K562 (cell line): ENCODE measurements at regions not wholly inside any gene's neighbourhood (a gene's known extent, or its start where the extent isn't known, plus 50 kb on each side); places are given as distances from the start of the nearest gene placed in this dataset.

Experiments
- E2F8 ChIP-seq: fragments of 450-650 bp; IDR thresholded peaks from 2 replicates; pipeline ENCODE4 v1.7.1; 2018; ENCODE audit warnings: mild to moderate bottlenecking, low read depth; ENCODE audit not compliant: partially characterized antibody
- NELFE ChIP-seq: IDR thresholded peaks from 2 replicates; pipeline ENCODE4 v1.6.1; 2011; ENCODE audit warnings: mild to moderate bottlenecking; ENCODE audit not compliant: insufficient read depth, insufficient read length
- NR4A1 ChIP-seq, 2 experiments: fragments of 250-450 bp in 1 of 2; fragments of 450-650 bp in 1 of 2; sonication (Bioruptor Pico) in 1 of 2; IDR thresholded peaks; 2 replicates each; pipeline versions ENCODE4 v1.4.0 to v1.6.1; 2016 to 2020; ENCODE audit warnings: mild to moderate bottlenecking in 2 of 2, missing compliant biosample characterization in 1 of 2, missing genetic modification characterization in 1 of 2, moderate library complexity in 1 of 2
- PCBP2 ChIP-seq: fragments of 200-400 bp; formaldehyde crosslinking; IDR thresholded peaks from 2 replicates; pipeline ENCODE4 v1.6.1; 2018; ENCODE audit warnings: low read length, low read depth, mild to moderate bottlenecking, moderate library complexity; ENCODE audit not compliant: poor library complexity, severe bottlenecking
- STAT5A ChIP-seq: IDR thresholded peaks from 2 replicates; pipeline ENCODE4 v1.6.1; 2012; ENCODE audit warnings: low read length, inconsistent platforms, borderline replicate concordance
- ZNF280A ChIP-seq: fragments of 450-650 bp; IDR thresholded peaks from 2 replicates; pipeline ENCODE4 v1.6.1; 2018; ENCODE audit warnings: mild to moderate bottlenecking, low read depth; ENCODE audit not compliant: partially characterized antibody

- TF ChIP-seq NR4A1 (CRISPR knock-in tag; IDR thresholded peaks at IDR 0.05) (no peak), NR4A1 (tag; IDR thresholded peaks at IDR 0.05) (no peak), PCBP2 (no peak), NELFE (no peak), E2F8 (no peak), STAT5A (no peak), ZNF280A (no peak)
Observed at GRCh38 chr4:138935135-138935807, 80.3 kb upstream of the NOCT start (continued).
